ENCODE measurements at regions not wholly inside any gene's neighbourhood (a gene's known extent, or its start where the extent isn't known, plus 50 kb on each side); places are given as distances from the start of the nearest gene placed in this dataset.
A peak's percentile ranks its signal among the peaks of the same experiment; 100 is the strongest.

DNA sequence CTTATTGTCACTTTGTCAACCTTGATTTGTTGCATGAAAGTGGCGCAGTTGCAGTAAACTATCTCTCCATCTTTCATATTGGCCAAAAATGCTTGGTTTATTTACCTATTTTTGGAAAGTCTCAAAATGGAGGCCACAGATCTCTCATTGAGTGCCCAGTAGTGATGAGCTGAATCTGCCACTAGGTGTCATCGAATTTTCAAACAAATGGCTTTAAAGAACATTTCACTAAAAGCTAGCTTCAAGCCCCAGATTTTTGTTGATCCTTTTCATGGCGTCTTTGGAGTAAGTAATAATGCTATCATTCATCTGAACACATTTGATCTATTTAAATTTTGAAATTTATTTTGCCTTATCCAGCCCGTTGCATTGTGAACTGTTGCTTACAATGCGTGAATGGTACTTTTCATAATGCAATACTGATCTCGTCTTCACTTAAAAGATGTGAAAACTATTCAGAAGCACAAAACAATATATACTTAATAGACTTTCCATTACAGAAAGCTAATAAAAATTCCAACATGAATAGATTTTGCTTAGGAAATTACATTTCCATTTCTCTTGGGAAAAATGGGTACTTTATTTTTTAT is 236.2 kb downstream of the DNAJB9 start:
- TF ChIP-seq, protein P1, sequence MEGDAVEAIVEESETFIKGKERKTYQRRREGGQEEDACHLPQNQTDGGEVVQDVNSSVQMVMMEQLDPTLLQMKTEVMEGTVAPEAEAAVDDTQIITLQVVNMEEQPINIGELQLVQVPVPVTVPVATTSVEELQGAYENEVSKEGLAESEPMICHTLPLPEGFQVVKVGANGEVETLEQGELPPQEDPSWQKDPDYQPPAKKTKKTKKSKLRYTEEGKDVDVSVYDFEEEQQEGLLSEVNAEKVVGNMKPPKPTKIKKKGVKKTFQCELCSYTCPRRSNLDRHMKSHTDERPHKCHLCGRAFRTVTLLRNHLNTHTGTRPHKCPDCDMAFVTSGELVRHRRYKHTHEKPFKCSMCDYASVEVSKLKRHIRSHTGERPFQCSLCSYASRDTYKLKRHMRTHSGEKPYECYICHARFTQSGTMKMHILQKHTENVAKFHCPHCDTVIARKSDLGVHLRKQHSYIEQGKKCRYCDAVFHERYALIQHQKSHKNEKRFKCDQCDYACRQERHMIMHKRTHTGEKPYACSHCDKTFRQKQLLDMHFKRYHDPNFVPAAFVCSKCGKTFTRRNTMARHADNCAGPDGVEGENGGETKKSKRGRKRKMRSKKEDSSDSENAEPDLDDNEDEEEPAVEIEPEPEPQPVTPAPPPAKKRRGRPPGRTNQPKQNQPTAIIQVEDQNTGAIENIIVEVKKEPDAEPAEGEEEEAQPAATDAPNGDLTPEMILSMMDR (IDR thresholded peaks at IDR 0.05): peak; percentile 73

DNA sequence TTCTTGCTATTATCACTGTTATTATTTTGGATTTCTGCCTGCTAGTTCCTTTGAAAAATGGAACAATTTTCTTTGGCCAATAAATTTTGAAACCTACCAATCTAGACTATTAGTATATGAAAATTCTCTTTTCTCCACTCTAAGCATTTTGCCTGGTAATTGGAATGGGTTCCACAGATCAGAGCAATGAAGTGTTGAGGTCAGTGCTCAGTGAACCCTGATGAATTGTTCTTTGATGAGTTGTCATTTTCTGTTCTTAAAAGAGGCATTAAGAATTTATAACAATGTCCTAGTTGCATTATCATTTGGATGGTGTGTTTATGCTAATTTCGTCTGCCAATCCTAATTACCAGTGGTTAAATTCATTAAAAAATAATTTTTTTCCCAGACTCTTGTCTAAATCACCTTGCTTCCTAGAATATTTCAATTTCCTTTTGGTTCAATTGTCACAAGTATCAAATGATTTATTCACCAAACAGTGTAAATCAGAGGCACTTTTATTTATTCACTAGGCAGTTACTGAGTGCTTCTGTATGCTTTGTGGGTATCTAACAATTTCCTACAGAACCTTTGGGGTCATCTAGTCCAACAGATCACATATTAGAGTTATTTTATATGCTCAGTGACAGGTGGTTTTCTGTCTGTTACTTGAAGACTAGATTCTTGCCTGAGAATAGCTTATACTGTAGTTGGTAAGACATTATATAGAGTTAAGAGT is 239.0 kb downstream of the DNAJB9 start:
- TF ChIP-seq, protein P1 (IDR thresholded peaks at IDR 0.05): no peak

DNA sequence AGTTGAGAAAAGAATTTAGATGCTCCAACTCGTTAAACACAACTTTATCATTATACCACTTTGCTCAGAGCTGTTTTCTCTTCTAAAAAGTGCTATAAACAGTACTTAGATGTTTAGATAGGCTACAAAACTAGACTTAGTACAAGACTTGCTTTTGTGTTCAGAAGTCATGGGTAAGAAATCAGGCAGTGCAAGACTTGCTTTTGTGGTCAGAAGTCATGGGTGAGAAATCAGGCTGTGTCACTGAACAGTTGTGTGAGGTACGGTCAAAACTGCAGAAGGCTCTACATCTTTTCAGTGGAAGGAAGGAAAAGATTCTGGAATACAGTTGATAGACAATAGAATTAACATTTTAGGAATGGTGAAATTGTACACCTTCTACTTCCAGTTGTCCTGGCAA is 239.7 kb downstream of the DNAJB9 start:
- TF ChIP-seq, protein P1 (IDR thresholded peaks at IDR 0.05): no peak

DNA sequence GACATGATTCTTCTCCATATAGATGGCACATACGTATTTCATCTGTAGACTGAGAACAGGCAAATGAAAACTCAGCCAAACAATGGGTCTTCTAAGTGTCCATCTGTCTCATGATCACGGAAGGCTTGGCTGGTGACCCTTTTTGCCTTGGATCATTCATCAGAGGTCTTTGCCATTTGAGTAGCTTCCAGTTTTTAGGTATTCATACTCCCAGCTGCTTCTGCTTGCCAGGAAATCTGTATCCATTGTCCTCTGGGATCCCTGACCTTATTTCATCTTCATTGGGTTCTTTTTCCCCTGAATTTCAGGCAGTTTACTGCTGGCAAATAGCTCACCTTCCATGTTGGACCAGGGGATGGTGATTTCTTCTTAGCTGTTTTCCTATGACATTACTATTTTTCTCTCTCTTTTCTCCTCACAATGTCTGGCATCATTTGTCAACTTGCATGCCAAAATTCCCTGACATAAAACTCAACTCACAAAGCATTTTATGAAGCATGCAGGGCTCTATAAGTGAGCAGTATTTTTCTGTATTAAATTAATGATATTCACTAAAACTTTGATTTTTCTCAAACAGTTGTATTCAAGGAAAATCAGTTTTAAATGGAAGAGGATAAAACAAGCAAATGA is 241.2 kb downstream of the DNAJB9 start:
- TF ChIP-seq, protein P1 (IDR thresholded peaks at IDR 0.05): no peak

DNA sequence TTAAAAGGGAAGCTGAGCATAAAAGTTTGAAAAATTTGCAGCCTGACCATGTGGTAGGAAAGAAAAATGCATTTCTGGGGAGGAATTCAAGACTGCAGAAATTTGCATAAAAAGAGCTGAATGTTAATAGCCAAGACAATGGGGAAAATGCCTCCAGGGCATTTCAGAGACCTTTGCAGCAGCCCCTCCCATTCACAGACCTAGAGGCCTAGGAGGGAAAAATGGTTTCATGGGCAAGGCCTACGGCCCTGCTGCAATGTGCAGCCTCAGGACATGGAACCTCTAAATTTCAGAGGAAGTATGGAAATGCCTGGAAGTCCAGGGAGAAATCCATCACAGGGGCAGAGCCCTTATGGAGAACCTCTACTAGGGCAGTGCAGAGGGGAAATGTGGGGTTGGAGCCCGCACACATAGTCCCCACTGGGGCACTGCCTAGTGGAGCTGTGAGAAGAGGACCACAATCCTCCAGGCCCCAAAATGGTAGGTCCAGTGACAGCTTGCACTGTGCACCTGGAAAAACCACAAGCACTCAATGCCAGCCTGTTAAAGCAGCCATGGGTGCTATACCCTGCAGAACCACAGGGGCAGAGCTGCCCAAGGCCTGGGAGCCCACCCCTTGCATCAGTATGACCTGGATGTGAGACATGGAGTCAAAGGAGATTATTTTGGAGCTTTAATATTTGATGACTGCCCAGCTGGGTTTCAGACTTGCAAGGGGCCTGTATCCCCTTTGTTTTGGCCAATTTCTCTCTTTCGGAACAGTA is 243.8 kb downstream of the DNAJB9 start:
- TF ChIP-seq, protein P1 (IDR thresholded peaks at IDR 0.05): no peak

DNA sequence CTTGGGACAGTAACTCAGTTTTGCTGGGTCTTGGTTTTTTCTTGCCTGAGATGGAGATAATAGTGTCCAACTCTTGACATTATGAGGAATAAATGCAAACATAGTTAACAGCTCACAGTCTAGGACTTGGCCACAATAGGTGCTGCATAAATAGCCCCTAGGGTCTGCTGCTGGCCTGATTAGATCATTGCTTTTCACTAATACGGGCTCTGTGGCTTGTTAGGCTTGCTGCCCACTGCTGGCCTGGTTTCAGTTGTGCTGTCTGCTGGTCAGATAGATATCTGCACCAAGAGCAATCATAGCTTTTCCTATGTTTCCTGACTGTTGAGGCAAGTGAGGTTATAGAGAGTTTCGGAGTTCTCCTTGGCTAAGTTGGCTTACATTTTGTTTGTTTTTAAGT is 246.1 kb downstream of the DNAJB9 start:
- TF ChIP-seq, protein P1 (IDR thresholded peaks at IDR 0.05): no peak

DNA sequence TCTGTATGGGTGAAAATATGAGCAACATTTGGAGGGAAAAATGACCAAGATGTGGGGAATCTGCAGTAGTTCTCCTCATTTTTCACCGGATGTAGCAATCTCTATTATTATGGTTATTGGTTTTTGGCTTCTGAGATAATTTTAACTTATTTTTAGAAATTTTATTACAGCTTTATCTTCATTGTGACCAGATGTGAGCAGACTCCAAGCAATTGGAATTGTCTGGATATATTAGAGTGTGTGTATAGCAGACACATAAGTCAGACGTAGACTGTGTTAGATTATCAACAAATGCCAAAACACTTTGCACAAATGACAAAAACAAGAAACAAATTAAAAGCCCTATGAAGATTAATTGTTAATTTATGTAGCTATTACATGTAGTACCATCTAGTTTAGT is 249.1 kb downstream of the DNAJB9 start:
- TF ChIP-seq, protein P1 (IDR thresholded peaks at IDR 0.05): no peak

All from LNCAP (cell line).